Skeletal muscle tissue (tissue), 3 donors: ENCODE measurements at regions not wholly inside any gene's neighbourhood (a gene's known extent, or its start where the extent isn't known, plus 50 kb on each side); places are given as distances from the start of the nearest gene placed in this dataset.
A peak's percentile ranks its signal among the peaks of the same experiment; 100 is the strongest.

Experiments
- H3K27ac ChIP-seq: one replicate; pipeline ENCODE4 v1.7.0; 2013; ENCODE audit warnings: mild to moderate bottlenecking, low read depth, low read length, inconsistent platforms
- H3K27me3 ChIP-seq, 3 donors: one replicate each; pipeline ENCODE4 v1.7.0; 2013; ENCODE audit warnings: low read length in 3 of 3; ENCODE audit not compliant: control insufficient read depth in 3 of 3, insufficient read depth in 3 of 3
- H3K36me3 ChIP-seq, 3 donors: one replicate each; pipeline ENCODE4 v1.7.0; 2013; ENCODE audit warnings: low read length in 3 of 3; ENCODE audit not compliant: control insufficient read depth in 3 of 3, insufficient read depth in 3 of 3
- H3K4me1 ChIP-seq, 3 donors: one replicate each; pipeline ENCODE4 v1.7.0; 2013; ENCODE audit warnings: low read length in 3 of 3, mild to moderate bottlenecking in 3 of 3; ENCODE audit not compliant: control insufficient read depth in 3 of 3, insufficient read depth in 3 of 3
- H3K4me3 ChIP-seq, 3 donors: one replicate each; pipeline ENCODE4 v1.7.0; 2013; ENCODE audit warnings: low read length in 3 of 3
- H3K9ac ChIP-seq, 3 donors: one replicate each; pipeline ENCODE4 v1.7.0; 2013; ENCODE audit warnings: low read length in 3 of 3, mild to moderate bottlenecking in 3 of 3, moderate library complexity in 2 of 3, low read depth in 1 of 3
- H3K9me3 ChIP-seq, 3 donors: one replicate each; pipeline ENCODE4 v1.7.0; 2013; ENCODE audit warnings: low read length in 3 of 3; ENCODE audit not compliant: control insufficient read depth in 3 of 3
- donor health status: Osteomylitis.

GRCh38 chr3:24704496-24704895 is 209.8 kb upstream of the THRB start:
- no peaks in the 10 kb centered on the region for H3K27me3 ChIP-seq
- H3K4me3 ChIP-seq = no peak overlapping the region
- no peaks in the 10 kb centered on the region for H3K36me3 ChIP-seq
- H3K4me1 ChIP-seq = peaks cover 7 to 9% (median 8%) of the 10 kb centered on the region in 3 donors
- no peak overlapping the region for H3K9ac ChIP-seq
- H3K27ac ChIP-seq = no peak overlapping the region
- H3K9me3 ChIP-seq = no peaks in the 10 kb centered on the region

DNA sequence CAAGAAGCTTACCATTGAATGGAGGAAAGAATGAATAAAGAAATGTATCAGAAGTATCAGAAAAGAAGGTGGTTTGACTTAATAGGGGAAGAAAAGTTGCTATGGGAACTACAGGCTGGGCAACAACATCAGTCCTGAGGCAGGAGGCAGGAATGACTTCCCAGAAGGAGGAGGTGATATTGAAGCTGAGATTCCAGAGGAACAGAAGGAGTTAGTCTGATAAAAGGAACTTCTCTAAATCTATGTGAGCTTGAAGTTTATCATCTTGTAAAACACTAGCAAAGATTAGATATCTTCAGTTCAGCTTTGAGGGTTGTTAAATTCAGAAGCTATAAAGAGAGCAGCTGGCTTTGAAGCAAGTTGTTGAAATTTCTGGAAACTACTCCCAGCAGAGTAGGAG is 213.3 kb upstream of the THRB start:
- Histone ChIP-seq H3K27me3 (no peaks in the 10 kb centered on the region), H3K4me1 (peaks cover 7 to 9% (median 8%) of the 10 kb centered on the region in 3 donors), H3K27ac (no peak overlapping the region), H3K4me3 (no peak overlapping the region), H3K36me3 (no peaks in the 10 kb centered on the region), H3K9me3 (no peaks in the 10 kb centered on the region), H3K9ac (no peak overlapping the region)

DNA sequence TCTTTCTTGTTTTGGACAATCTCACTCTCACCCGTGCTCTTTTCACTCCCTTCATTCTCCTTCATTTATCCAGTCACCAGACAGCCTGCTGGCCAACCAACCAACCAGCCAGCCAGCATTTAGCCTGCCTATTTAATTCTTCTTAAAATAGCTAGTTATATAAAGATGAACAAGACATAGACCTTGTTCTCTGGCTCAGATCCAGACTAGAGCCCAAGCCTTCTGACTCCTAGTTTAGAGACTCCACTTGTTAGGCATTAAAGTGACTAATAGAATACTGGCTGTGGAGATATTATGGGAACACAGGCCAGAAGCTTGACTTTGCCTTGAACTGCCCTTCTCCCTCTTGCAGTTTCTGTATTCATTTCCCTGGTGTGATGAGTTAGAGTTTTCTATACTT is 215.3 kb upstream of the THRB start:
- H3K36me3 ChIP-seq = no peaks in the 10 kb centered on the region
- no peaks in the 10 kb centered on the region for H3K4me1 ChIP-seq
- H3K4me3 ChIP-seq = no peak overlapping the region
- no peak overlapping the region for H3K9ac ChIP-seq
- H3K27ac ChIP-seq = no peak overlapping the region
- H3K27me3 ChIP-seq = no peaks in the 10 kb centered on the region
- no peaks in the 10 kb centered on the region for H3K9me3 ChIP-seq

DNA sequence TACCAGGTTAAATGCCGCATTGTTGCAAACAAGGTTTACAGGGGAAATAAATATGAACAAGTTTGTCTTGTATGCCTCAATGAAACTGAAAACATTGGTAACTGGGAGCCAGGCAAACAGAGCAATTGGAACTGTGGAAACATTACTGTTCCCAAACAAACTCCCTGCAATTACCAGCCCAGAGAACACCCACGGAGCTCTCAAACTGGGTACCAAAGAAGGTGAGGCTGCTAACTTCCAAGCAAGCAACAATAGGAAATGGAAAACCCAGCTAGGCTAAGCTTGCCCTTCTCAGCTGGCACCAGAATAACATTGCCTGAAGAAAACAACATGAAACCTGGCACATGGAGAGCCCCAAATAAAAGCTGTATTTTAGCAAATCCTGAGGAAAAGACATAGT is 218.9 kb upstream of the THRB start:
- Histone ChIP-seq H3K27me3 (no peaks in the 10 kb centered on the region), H3K9ac (no peak overlapping the region), H3K4me3 (no peak overlapping the region), H3K9me3 (no peaks in the 10 kb centered on the region), H3K4me1 (no peaks in the 10 kb centered on the region), H3K36me3 (no peaks in the 10 kb centered on the region), H3K27ac (no peak overlapping the region)

- Histone ChIP-seq H3K4me3 (no peak overlapping the region), H3K4me1 (no peaks in the 10 kb centered on the region), H3K9ac (no peak overlapping the region), H3K27me3 (no peaks in the 10 kb centered on the region), H3K27ac (no peak overlapping the region), H3K36me3 (no peaks in the 10 kb centered on the region), H3K9me3 (no peaks in the 10 kb centered on the region)
Measured at GRCh38 chr3:24714436-24714835, 219.8 kb upstream of the THRB start.

GRCh38 chr3:24715171-24715792 is 220.6 kb upstream of the THRB start:
- H3K4me1 ChIP-seq = no peaks in the 10 kb centered on the region
- H3K27me3 ChIP-seq = no peaks in the 10 kb centered on the region
- H3K9ac ChIP-seq = no peak overlapping the region
- no peak overlapping the region for H3K4me3 ChIP-seq
- H3K9me3 ChIP-seq = no peaks in the 10 kb centered on the region
- no peak overlapping the region for H3K27ac ChIP-seq
- no peaks in the 10 kb centered on the region for H3K36me3 ChIP-seq

DNA sequence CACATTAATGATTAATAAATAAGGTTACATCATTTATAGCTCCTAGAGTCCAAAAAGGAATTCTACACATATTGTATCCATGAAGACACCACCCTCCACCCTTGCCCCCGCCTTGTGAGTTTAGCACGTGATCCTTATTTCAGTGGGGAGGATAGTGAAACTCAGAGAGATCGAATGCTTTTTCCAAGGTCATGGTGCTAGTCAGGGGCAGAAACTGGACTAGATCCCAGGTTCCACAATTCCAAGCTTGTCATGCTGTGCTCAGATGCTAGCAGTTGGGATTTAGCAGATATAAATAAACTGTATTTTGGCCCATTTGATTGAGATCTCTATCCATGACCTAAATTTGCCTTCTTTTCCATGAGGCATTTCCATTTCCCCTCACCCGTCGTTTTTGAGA is 227.4 kb upstream of the THRB start:
- Histone ChIP-seq H3K9me3 (no peaks in the 10 kb centered on the region), H3K4me1 (peaks cover 4 to 10% (median 6%) of the 10 kb centered on the region in 3 donors), H3K9ac (no peak overlapping the region), H3K4me3 (peak overlapping the region in 2 of 3 donors; percentile 18 to 27), H3K36me3 (no peaks in the 10 kb centered on the region), H3K27ac (peak overlapping the region; percentile 12), H3K27me3 (no peaks in the 10 kb centered on the region)

DNA sequence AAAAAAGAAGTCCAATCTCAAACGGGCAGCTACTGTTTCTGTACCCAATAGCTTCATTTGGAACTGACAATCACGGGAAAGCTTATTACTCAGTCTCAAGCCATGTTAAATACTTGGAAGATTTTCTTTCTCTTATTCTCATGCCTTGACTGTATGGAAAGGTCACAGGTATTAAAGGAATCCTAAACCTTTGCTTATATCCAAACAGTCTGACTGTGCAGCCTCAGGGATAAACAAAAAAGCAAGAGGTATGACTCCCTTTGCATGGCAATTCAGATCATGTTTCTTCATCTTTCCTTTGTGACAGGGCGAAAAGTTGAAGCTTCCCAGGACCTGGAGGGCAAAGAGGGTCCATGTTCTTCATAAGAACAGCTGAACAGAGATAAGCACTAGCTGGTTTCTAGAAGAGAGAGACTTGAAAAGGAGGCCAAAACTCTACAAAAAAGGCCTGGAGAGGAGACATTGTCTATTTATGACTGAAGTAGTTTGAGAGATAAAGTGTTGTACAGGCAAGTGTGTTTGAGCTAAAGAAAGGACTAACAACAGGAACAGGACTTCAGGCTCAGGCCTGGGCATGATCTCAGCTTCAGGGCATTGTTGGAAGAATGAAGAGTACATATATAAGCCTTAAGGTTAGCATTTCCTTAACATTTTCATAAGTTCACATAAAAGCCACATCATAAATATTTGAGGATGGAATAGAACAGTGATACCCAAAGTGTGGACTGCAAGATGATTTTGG is 231.0 kb upstream of the THRB start:
- no peak overlapping the region for H3K27ac ChIP-seq
- no peak overlapping the region for H3K4me3 ChIP-seq

GRCh38 chr3:24726423-24726822 is 231.8 kb upstream of the THRB start:
- no peaks in the 10 kb centered on the region for H3K36me3 ChIP-seq

More for the DNA sequence above, 231.0 kb upstream of the THRB start:
- H3K9me3 ChIP-seq = no peaks in the 10 kb centered on the region
- H3K9ac ChIP-seq = no peak overlapping the region
- no peaks in the 10 kb centered on the region for H3K36me3 ChIP-seq
- H3K27me3 ChIP-seq = no peaks in the 10 kb centered on the region
- peaks cover 4 to 10% (median 6%) of the 10 kb centered on the region in 3 donors for H3K4me1 ChIP-seq

GRCh38 chr3:24730173-24730572 is 235.5 kb upstream of the THRB start:
- H3K4me1 ChIP-seq = no peaks in the 10 kb centered on the region
- H3K4me3 ChIP-seq = no peak overlapping the region
- H3K27ac ChIP-seq = no peak overlapping the region
- no peaks in the 10 kb centered on the region for H3K27me3 ChIP-seq
- H3K9ac ChIP-seq = no peak overlapping the region
- H3K9me3 ChIP-seq = no peaks in the 10 kb centered on the region
- no peaks in the 10 kb centered on the region for H3K36me3 ChIP-seq

More at GRCh38 chr3:24726423-24726822, 231.8 kb upstream of the THRB start:
- H3K4me1 ChIP-seq = peaks cover 4 to 10% (median 6%) of the 10 kb centered on the region in 3 donors
- no peak overlapping the region for H3K9ac ChIP-seq
- H3K9me3 ChIP-seq = no peaks in the 10 kb centered on the region
- no peaks in the 10 kb centered on the region for H3K27me3 ChIP-seq
- H3K27ac ChIP-seq = no peak overlapping the region
- no peak overlapping the region for H3K4me3 ChIP-seq
